HG03045 (cell line): ENCODE measurements at regions not wholly inside any gene's neighbourhood (a gene's known extent, or its start where the extent isn't known, plus 50 kb on each side); places are given as distances from the start of the nearest gene placed in this dataset.
"Not testable (repeated sequence)": the region's sequence is repeated elsewhere in the genome, so short reads cannot be mapped to it uniquely, and the experiment has no call there.

Experiments
- ATAC-seq: cut with Tn5 transposase; IDR thresholded peaks from one replicate; pipeline ENCODE4 v1.9.1; 2021; ENCODE audit warnings: mild to moderate bottlenecking, moderate library complexity; ENCODE audit not compliant: unreplicated experiment

DNA sequence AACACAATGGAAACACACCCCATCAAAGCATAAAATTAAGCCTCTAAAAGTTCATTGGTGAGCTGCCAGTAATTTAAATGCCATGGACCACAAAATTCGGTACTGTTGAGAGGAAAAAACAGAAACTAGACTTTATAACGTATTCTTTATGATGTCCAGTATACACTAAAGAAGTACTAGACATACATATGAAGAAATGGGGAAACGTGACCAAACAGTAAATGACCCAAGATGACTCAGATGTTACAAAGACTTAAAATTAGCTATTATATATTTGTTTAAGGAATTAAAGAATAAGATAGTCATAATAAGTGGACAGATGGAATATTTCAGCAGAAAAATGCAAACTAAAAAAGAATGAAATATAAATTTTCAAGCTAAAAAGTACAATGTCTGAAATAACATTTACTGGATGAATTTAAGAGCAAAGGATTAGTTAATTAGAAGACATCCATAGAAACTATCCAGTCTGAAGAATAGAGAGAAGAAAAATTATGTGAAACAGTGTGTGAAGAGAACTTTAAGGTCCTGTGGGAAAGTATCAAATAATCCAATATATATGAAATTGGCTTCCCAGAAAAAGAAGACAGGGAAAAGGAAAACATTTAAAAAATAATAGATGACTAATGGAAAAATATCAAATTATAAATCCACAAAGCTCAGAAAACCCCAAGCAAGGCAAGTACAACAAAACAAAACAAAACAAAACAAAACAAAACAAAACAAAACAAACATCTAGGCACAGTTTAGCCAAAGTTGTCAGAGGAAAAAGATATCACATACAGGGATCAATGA, 69.4 kb downstream of the SAMD9 start:
- no peak for ATAC-seq

DNA sequence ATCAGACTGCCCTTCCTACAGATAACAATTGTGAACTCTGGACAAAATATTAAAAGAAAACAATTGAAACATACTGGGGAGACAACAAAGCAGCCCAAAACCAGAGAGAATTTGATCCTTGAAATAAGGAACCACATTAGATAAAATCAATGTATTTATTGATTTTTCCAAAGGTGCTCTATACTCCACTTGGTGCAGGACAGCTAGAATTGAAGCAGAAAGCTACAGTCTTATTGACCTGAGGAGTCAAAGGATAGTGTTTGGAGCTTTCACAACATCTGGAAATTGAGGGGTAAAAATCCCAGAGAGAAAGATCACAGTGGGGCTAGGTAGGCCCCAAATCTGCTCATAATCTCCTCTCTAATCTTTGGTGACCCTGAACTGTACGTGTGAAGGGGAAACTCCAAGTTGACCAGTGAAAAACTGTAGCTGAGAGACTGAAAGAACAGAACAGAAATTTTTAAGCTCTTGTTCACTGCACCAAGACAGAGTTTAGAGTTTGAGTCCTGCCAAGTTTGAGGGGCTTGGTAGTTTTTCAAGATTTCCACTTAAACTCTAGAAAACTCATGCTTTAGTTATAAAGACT, 70.2 kb downstream of the SAMD9 start:
- no peak for ATAC-seq

GRCh38 chr7:93046641-93047040, 71.1 kb downstream of the SAMD9 start:
- no peak for ATAC-seq

- no peak for ATAC-seq
These were observed 73.5 kb downstream of the SAMD9 start for GRCh38 chr7:93044147-93044810.

GRCh38 chr7:93043385-93043985, 74.3 kb downstream of the SAMD9 start:
- no peak for ATAC-seq

- no peak for ATAC-seq
These were observed 77.4 kb downstream of the SAMD9 start for GRCh38 chr7:93040355-93040754.

GRCh38 chr7:93039786-93040185, 78.0 kb downstream of the SAMD9 start:
- ATAC-seq: no peak

DNA sequence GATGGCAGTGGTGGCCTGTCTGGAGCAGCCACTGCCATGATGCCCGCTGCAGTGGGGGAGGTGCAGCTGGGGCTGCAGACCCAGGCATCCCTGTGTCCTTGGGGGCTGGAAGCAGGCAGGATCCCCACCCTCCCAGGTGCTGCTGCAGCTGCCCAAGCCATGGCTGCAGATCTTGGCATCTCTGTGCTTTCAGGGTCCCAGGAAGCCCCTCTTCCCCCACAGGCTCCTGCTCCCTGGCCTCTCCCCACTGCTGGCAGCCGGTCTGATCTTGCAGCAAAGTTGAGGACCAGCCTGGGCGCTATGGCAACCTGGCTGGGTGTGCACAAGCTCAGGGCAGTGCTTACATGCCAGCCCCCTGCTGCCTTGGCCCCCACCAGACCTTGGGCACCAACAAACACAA, 78.5 kb downstream of the SAMD9 start:
- no peak for ATAC-seq

- ATAC-seq: peak; percentile 96
These were observed 81.0 kb downstream of the SAMD9 start for GRCh38 chr7:93036807-93037206.

GRCh38 chr7:93036149-93036640, 81.6 kb downstream of the SAMD9 start:
- no peak for ATAC-seq

GRCh38 chr7:93031795-93032194, 86.0 kb downstream of the SAMD9 start:
- no peak for ATAC-seq

DNA sequence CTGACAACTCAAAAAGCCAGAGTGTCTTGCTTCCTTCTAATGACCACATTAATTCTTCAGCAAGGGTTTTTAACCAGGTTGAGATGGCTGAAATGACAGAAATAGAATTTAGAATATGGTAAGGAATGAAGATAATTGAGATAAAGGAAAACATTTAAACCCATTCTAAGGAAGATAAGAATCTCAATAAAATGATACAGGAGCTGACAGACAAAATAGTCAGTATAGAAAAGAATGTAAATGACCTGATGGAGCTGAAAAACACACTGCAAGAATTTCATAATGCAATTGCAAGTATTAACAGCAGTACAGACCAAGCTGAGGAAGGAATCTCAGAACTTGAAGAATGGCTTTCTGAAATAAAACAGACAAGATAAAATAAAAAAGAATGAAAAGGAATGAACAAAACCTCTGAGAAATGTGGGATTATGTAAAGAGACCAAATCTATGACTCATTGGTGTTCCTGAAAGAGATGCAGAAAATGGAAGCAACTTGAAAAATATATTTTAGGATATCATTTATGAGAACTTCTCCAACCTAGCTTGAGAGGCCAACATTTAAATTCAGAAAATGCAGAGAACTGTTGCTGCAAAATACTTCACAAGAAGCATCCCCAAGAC, 87.1 kb downstream of the SAMD9 start:
- ATAC-seq: no peak

- ATAC-seq: no peak
These were observed 88.7 kb downstream of the SAMD9 start for GRCh38 chr7:93029056-93029455.

DNA sequence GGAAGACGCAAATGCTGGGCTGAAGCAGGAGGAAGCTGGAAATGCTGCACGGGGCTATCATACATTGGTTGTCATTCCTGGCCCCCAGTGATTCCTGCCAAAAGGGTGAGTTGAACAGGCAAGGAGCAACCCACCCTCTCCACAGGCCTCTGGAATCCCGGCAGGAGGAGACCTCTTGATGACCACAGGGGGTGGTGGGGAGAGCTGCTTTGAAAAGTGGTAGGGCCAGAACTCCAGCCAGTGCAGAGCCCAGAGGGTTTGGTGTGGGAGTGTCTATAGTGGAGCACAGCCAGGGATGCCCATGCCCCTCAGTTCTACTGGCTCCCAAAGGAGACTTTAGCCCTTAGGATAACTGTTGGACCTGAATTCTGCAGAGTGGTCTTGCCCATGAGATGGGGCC, 89.2 kb downstream of the SAMD9 start:
- no peak for ATAC-seq

GRCh38 chr7:93027044-93027443, 90.7 kb downstream of the SAMD9 start:
- ATAC-seq: no peak

DNA sequence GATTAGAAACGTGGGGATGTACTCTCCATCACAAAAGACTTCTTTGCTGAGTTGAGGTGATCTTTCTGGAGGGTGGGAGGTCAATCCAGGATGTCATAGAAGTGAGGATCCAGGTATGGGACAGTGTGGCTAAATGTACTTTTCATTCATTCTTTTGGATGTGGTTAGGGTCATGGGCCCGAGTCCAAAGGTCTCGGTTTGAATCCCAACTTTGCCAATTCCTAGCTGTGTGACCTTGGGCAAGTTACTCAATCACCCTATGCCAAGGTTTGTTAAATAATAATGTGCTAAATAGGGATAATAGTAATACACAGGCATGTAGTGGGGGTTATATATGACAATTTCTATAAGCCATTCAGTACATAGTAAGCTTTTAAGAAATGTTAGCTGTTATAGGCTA, 91.4 kb downstream of the SAMD9 start:
- no peak for ATAC-seq

DNA sequence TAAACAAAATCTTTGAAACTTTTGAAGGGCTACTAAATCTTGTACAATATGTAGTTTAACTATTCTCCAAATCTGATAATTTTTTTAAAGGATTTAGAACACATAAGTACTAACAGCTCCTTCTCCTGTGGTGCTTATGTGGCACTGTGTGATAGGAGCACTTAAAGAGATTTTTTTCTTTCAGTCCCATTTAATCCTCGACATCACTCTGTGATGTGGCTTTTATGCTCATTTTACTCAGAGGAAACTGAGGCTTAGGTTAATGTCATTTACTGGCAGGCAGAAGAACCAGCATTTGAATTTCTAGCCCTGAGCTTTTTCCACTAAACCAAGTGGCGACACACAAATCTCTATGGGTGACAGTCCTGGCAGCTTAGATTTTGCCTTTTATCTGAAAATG, 92.4 kb downstream of the SAMD9 start:
- ATAC-seq: no peak

- not testable (repeated sequence) for ATAC-seq
These were observed 94.8 kb downstream of the SAMD9 start for GRCh38 chr7:93022931-93023478.

DNA sequence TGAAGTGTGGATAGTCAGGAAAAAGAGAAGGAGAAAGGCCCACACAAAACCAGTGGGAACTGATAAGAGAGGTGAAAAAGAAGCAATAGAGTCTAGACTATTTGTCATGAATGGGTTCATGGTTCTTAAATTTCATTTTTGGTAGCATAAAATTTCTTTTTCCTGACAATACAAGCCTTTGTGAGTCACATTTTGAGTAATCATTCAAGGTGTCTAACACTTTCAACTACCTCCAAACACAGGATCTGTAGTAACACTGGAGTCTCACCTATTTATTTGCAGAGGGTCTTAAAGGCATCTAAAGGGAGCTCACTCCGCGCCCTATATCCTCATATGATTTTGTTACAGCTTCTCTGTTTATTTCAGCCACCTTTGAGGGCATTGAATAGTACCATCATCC, 96.0 kb downstream of the SAMD9 start:
- no peak for ATAC-seq

GRCh38 chr7:93018716-93019115, 99.1 kb downstream of the SAMD9 start:
- no peak for ATAC-seq
